Stimulated activated CD4-positive, alpha-beta T cell treated with anti-CD3 and anti-CD28 coated beads, Interleukin-15, amount 100 ng/mL, for 1 hour (primary cell): ENCODE measurements at regions not wholly inside any gene's neighbourhood (a gene's known extent, or its start where the extent isn't known, plus 50 kb on each side); places are given as distances from the start of the nearest gene placed in this dataset.
"Not testable (repeated sequence)": the region's sequence is repeated elsewhere in the genome, so short reads cannot be mapped to it uniquely, and the experiment has no call there.

Source experiments
- DNase-seq, 2 donors: peaks; one replicate each; pipeline ENCODE4 v3.0.0-alpha.2; 2020; ENCODE audit warnings: low read depth in 1 of 2, low spot score in 1 of 2

DNA sequence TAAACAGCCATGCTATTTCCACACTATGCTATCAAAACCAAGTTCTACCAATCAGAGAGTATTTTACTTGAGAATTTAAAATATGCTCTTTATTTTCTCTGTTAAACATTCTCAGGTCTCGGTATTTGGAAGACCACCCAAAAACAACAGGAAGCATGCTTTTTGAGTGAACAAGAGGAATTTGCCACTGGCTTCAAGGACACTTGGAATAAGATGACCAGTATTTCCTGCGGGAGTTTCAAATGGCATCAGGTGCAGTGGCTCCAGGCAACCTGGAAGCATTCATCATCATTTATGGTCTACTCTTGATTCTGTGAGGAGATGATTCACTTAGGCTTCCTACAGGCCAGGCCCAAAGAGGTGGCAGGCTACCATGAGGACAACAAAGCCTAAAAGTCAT is 305.7 kb upstream of the ATP11B start:
- DNase-seq = no peak

DNA sequence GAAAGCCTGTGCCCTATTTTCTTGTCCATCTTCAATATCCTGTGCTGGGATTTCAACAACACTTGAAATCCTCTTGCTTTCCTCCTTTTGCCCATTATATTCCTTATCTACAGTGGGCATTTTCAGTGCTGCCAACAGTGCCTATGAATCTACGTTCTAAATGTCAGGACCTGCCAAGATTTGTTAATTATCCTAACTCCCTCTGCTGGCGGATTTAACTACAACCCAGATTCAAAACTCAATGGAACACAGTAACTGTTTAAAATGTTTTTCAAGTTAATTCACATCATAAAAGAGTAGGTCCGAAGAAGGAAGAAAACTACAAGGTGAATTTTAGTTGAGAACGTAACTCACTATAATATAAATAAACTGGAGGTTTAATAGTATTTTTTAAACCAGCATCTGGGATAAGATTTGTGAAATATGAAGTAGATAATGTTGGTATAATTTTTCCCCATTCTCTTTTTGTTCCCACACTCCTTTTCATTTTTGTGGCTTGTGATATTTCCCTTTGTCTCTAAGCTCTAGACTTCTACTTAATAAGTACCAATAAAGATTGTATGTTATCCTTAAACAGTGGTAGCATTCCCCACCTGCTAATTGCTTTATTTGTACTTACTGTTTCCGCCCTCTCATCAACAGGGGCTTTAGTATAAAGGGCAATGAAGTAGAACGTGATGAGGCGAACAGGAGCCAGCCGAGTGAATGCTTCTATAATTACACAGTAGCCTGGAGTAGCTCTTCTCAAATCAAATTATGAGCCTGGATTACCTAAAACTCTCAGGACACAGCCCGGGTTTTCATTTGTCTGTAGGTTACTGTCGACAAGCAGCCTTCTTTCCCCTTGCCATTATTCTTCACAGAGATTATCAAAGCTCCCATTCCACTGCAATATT is 302.5 kb upstream of the ATP11B start:
- DNase-seq = no peak

DNA sequence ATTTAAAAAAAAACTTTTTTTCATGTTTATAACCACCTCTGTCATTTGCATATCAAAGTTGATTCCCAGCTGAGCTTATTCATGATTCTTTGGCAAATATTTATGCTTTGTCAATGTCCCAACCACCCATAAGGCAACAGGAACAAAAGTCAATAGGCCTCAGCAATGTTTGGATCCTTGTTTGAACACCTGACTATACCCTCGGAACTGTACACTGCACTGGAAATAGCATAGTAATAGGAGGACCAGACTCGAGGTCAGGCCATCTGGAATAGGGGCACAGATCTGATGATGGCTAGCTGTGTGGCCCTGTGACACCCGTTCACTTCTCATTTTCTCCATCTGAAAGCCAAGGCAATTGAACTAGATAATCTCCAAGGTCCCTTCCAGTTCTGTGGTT is 301.7 kb upstream of the ATP11B start:
- no peak for DNase-seq

DNA sequence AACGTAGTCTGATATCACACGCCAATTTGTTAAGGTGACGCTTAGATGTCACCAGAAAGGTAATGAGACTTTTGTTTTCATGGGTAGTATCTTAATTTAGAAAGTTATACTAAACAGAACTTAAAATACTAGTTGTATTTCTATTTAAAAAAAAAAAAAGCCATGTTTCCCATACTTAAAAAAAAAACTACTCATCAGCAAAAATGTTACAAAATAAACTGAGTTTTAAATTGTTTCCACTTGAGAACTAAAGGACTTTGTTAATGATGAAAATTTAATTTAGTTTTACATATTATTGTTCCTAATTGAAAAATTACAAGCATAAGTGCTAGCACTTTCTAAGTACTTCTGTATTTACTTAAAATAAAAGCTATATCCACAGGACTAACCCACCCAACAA is 300.8 kb upstream of the ATP11B start:
- DNase-seq = no peak

DNA sequence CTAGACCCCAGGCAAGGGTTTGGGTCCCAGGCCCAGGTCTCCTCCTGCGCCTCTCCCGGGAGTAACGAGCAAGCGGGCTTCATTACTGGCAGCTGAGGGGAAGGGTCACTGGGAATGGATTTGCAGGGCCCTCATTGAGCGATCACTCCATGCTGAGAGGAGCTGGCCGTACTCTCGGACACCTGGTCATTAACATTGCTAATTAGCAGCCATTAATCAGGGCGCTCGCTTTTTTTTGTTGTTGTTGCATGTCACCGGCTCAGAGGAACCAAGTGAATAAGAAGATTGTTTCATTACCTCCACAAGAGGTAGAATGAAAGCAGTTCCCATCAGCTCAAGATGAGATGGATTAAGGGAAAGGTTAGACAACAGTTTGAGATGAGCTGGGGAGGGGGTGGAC is 293.0 kb upstream of the ATP11B start:
- no peak for DNase-seq

DNA sequence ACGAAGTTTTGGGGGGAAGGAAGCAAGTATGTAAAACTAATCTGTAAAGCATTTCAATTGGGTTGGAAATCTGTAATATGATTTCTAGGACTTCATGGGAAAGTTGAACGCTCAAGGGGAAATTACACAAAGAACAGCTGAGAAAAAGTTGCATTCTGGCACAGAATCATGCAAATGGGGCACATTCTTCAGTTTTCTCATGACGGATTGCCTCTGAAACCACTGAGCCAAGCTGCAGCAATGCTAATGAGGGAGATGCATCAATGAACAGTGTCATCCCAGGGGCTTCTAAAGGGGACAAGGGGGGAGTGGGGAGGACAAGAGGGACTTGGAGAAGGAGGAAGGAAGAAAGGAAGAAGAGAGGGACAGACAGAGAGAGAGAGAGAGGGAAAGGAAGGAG is 291.4 kb upstream of the ATP11B start:
- no peak for DNase-seq

DNA sequence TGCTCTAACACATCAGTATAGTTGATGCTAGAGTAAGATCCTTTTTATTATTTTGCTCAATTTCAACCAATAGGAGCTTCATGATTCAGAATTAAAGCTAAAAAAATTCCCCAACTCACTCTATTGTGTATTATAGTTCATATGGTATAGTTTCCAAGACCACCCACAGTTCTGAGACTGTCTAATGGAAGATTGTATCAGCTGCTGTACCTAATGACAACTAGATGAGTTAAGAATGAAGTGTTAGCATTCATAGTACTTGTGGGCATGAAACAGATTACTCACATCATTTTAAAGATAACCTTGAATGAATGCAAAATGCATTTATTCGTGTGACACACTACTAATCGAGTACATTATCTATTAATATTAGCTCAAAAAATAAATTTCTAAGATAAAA is 289.9 kb upstream of the ATP11B start:
- no peak for DNase-seq

DNA sequence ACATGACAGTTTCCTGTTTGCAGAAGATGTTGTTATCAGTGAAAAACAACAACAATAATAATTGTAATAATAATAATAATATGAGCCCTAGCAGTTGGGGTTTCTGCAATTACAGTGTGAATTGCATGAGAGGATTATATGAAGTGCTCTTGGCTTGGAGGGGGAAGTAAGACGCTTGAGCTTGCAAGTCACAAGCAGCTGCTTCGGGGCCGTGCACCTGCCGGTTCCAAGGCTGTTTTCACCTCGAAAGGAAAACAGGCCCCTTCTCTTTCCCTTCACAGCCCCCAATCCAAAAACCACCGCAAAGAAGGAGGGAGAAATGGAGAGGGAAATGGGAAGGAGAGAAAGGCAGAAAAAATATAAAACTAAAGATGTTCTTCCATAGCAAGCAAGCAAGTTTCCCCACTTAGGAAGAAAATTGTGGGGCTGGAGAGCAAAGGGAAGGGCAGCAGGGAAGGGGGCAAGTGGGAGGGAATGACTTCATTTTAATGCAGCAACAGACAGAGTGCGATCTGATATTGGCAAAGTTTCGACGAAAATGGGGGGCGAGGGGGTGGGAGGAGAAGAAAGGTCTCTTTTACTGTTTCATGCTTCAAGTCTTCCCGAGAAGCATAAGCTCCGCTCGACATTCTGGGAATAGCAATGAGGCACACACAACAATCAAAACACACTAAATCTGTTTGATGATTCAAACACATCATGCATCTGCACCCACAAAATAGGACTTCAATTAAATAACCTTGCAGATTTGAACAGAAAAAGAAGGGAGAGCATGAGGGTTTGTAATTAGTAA is 284.2 kb upstream of the ATP11B start:
- DNase-seq = no peak

DNA sequence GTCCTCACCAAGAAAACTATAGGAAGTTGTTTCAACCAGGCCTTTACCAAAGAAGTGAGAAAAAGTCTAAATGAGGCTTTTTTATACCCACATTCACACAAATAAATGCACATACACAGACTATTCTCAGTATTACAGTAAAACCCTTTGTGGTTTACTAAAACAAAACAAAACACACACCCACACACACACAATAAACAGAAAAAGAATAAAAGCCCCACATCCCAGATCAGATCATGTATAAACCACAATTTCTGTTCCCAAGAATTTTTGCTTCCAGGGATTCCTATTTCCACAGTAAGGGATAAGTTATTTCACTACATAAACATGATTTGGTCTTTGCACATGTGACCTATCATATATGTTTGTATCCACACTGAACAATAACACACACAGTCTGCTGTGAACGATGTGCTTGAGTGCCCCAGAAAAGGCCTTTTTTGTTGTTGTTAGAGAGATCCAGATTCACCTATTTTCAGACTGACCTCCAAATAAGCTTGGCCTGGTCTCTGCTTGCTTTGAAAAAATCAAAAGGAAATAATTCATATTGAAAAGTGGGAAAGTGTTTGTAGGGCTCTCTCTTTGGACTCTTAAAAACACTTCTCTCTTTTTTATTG is 283.4 kb upstream of the ATP11B start:
- no peak for DNase-seq

DNA sequence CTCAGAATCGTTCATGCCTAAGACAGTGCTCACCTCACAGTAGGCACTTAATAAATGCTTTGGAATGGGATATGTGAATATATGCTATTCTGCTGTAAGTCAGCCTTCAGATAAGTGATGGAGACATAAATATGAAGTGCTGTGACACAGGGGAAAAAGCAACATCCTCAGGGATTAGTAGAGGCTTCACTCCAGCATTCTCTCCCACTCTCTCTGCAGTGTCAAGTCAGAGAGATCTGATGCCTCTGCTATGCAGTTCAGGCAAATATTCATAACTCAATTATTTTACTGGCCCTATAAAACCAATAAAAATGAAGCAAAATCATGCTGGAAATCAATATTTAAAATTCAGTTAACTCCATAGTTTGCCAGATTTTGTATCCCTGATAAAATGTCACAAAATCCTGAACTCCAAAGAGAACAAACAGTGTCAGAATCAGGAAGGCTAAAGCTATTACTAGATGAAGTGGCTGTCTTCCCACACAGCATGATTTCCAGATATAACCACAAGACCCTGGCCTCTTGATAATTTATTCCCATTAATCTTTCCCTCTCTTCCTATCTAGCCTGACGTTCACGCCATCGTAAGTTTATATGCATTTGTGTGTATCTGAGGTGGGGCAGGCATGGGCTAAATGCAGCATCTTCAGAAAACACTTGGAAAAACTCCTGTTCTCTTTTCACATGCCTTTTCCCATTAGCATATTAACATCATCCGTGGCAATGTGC is 278.9 kb upstream of the ATP11B start:
- no peak for DNase-seq

DNA sequence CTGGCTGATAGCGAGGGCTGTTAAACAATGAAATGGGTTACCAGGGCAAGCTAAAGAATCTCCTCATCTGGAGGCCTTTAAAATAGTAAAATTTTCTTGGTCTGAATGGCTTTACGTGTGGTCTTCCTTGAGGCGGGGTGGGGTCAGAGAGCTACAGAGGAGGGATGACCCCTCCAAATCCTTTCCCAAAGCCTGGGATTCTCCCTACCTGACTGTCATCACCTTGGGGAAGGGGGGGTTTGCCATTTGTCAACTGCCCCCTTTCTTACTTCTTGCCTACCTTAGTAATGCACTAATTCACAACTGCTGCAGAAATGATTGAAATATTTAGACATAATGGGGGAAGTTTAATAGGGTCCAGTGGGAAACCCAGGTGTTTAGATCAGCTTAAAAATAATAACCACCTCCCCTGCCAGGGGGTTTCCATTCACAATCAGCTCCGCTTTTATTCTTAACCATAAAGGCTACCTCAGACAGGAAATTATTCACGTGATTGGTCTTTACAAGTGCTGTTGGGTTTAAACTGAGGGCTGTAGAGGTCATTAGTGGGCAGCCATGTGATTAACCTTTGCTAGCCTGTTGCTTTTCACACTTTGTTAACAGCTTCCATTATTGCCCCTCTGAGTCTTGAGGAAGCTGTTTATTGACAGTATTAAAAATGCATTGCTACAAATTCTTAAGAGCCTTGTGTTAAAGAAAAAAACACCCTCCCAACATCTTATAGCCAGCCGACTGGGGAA is 276.5 kb upstream of the ATP11B start:
- no peak for DNase-seq

DNA sequence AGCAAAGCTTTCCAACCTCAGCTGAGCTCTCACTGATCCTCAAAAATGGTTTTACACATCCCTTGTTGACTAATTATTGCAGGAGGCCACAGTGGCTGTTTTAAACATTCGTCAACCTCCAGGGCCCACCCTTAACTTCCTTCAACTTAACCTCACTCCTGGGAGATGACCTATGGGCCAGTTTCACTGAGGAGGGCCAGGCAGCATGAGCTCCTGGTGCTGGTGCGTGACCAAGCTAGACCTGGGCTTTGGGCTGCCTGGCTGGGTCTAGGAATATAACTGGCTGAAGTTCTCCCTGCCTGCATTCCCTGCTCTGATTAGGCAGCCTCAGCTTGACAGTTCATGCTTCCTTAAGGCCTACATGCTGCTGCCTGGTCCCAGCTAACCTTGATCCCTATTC is 273.7 kb upstream of the ATP11B start:
- no peak for DNase-seq

DNA sequence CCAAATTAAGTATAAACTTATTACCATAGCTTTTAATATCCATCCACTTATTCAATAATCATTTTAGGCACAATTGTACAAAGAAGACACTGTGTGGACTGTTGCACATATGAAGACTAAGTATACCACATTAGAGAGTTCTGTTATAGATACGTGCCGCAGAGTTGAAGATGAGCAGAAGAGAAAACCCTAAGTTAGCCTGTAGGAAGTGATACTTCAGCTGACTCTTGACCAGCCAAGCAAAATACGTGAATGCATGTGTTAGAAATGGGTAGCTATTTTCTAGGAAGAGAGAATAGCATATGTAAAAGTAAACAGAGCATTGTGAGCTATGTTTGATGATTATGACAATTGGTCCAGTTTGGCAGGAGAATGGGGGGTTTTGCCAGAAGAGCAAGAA is 272.0 kb upstream of the ATP11B start:
- DNase-seq = no peak

DNA sequence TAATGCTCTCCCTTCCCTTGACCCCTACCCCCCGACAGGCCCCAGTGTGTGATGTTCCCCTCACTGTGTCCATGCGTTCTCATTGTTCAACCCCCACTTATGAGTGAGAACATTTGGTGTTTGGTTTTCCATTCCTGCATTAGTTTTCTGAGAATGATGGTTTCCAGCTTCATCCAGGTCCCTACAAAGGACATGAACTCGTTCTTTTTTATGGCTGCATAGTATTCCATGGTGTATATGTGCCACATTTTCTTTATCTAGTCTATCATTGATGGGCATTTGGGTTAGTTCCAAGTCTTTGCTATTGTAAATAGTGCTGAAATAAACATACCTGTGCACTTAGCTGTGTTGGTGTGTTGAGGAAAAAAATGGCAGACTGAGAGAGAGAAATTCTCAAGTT is 269.9 kb upstream of the ATP11B start:
- DNase-seq = not testable (repeated sequence)

DNA sequence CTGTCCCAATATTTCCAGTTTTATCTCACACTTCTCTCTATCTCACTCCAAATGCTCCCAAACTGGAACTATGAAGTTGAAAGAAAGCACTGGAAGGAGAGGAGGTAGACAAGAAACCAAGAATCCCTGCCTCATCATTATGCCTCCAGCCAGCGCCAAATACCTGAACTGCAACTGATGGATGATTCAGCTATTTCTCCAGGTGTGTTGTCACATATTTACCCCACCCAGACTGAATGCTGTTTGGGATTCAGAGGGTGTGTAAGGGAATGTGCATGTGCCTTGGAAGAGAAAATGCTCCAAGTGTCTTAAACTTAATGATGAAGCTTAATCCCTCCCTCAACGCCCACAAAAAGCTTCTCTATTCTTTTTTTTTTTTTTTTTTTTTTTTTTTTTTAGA is 269.5 kb upstream of the ATP11B start:
- DNase-seq = no peak

DNA sequence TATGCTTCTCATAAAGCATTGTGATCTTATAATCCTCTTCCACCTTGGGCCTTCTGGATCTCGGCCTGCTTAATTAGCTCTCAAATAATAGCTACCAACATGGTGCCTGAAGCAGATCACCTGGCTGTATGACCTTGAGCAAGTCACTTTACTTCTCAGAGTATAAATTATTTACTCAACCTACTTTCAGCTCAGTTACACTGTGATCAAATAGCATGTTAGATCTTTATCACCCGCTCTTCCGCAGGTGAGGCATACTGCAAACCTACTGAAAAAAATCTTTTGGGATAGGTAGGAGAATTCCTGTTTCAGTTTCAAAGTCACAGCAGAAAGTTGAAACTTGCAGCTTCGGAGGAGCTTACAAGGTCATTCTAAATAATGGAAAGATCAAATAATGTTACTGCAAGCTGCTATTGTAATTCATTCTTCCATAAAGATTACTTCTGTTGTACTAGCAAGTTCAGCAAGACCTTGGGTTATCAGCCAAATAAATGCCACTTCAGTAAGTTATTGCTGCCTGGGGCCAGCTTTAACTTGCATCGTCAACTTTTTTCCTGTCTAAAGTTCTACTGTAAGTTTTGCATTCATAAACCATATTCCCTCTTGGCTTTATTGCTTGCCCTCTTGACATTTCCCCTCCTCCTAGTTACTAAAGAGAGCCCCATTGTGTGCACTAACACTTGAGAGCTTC is 268.4 kb upstream of the ATP11B start:
- no peak for DNase-seq

DNA sequence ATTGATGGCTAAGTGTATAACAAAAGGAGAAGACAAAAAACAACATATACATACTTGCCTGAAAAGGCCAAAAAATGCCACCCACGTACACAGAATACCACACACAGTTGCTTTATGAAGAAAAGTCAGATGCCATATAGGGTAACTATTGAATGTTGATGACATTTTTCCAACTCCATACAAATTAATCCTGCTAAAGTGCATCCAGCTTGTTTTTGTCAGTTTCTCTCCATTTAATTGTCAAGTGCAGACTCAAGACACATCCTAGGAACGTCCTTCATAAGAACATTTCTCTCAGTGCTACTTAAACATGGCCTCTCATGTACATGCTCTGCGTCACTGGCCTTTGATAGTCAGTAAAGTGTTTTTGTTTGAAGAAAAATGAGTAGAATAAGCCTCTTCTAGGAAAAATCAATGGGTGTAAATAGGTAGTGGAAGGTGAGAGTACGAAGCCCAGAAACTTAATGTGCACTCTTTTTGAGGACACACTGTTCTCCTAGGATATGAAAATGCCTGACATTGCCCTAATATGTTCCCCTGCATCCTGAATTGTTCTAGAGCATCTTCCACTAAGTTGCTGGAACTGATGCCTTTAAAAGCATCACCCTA is 267.4 kb upstream of the ATP11B start:
- DNase-seq = no peak

DNA sequence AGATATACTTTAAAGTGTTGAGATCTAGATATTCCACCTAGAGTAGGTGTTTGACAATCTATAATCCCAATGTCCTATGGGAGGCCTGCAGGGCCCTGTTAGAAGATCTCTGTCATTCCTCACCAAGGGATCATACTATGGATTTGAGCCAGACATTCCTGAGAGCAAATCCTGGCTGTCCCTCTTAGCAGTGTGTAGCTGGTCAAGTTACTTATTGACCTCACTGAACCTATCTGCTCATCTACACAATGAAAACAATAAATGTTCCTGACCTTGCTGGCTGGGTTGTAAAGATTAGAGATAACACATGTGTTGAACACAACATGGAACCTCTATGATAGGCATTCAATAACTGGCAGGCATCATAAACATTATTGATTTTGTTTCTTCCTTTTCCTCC is 265.6 kb upstream of the ATP11B start:
- DNase-seq = no peak

DNA sequence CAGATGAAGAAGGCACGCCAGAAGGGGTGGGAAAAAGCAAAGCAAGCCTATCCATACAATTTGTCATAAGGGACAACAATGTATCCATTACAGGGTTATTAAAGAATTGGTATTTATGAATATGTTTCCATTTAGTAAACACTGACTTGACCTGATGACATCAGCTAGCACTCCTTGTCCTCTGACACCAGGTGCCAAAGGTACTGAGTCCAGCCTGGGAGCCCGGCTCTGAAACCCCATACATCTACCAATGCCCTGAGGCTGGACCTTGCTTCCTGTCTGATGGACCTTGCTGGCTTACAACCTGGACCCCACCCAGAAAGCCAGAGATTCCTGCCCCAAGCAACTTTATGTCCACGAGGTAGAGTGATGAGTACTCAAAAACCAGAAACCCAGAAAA is 263.0 kb upstream of the ATP11B start:
- no peak for DNase-seq

DNA sequence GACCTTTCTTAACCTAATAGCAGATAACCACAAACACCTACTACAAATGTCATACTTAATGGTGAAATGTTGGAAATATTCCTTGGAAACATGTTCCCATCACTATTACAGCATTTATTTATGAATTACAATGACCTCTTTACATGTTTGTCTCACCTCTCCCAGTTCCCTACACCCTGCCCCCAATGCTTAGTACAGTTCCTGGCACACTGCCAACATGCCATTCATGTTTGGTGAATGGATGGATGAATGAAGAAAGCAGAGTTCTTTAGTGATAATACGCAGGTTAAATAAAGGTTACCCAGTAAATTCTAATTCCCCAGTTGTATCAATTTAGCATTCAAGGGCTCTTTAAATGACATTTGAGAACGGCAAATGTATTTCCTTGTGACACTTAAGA is 259.9 kb upstream of the ATP11B start:
- no peak for DNase-seq
